Frontal cortex (tissue), 3 donors: ENCODE measurements at regions not wholly inside any gene's neighbourhood (a gene's known extent, or its start where the extent isn't known, plus 50 kb on each side); places are given as distances from the start of the nearest gene placed in this dataset.
"Not testable (repeated sequence)": the region's sequence is repeated elsewhere in the genome, so short reads cannot be mapped to it uniquely, and the experiment has no call there.

Experiments used
- DNase-seq, 2 donors: peaks; one replicate each; pipeline ENCODE4 v3.0.0; 2012; ENCODE audit warnings: low spot score in 2 of 2
- FAIRE-seq: peaks from 2 replicates; lab custom pipeline; 2012; peaks lifted over from hg19 to GRCh38; lab: Jason Lieb, UNC
- donor health status: control.
- donor health status: control.
- donor health status: control.

DNA sequence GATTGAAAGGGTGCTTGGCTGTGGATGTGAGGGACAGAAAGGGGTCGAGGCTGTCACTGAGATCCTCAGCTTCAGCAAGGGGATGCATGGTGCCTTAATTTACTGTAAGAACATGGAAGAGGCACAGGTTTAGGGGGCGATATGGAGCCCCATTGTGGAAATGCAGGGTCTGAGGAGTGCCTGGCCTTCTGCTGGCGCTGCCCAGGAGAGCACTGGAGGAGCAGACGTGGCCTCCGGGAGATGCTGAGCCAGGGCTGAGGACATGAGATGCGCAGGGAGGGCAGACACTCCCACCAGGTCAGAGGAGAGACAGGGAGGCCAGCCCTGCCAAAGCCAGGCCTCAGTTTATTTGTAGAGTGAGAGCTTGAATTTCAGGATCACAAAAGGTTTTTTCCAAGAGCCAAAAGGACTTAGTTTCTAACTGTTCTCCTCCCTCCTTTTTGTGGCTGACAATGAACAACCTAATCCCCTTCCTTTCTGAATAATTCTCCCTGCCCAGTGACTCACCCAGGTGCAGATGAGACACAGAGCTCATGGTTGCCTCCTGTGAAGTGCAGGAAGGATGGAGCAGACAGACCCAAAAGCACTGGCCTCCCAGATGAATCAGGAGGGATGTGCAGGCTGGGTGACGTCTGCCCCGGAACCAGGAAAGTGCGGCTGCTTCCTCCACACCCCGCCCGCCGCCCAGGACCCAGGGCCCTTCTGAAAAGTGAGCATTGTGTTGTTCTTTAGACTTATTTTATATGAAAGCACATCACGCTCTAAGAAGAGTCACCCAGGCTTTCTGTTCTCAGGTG, 73.0 kb upstream of the TMPRSS2 start:
- no peak for FAIRE-seq
- no peak for DNase-seq

DNA sequence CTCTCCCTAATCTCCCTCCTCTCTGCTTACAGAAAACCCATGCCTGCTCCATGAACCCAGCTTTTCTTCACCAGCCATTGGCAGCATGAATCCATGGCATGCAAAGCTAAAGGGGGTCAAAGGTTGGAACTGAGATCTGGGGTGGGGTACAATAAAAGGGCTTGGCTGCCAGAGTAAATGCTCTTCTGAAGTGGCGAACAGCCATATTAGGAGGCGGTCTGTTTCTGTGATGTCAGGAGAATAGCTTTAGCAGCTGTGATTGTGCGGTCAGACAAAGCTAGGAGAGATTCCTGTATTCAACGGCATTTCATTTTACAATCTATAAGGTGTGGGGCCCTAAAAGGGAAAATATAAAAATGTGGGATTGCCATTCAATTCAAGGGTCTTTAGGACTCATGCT, 71.7 kb upstream of the TMPRSS2 start:
- no peak for DNase-seq
- FAIRE-seq, result no peak

DNA sequence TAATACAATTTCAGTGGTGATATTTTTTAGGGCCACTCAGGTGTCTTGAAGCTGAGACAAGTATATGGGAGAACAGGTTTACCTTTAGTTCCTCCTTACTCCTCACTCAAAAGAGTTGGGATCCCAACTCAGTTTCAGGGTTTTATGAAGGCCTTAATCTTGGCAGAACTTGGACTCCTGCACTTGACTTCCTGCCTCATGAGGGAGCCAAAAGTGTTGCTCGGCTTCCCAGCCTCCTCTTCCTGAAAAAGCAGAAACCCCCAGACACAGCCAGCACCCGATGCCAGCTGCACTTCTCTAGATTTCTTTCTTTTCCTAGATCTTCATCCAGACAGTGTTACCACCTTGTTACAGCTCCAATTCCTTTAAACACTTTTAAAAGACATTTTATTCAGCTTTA, 70.8 kb upstream of the TMPRSS2 start:
- DNase-seq, result no peak
- FAIRE-seq, result no peak

DNA sequence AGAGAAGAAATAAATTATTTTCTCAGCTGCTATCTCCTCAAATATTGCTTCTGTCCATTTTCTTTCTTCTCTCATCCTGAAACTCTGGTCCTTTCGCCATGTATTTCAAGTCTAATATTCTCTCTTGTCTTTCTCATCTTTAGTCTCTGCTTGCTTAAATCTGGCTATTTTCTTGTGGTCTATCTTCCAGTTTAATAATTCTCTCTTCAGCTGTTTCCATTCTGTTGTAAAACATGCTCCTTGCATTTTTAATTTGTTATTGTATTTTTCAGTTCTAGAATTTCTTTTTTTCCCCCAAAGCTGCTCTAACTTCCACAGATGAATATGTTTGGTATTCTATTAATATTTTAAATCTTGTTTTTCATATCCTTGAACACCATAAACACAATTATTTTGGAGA, 70.1 kb upstream of the TMPRSS2 start:
- DNase-seq, result no peak
- FAIRE-seq, result no peak

DNA sequence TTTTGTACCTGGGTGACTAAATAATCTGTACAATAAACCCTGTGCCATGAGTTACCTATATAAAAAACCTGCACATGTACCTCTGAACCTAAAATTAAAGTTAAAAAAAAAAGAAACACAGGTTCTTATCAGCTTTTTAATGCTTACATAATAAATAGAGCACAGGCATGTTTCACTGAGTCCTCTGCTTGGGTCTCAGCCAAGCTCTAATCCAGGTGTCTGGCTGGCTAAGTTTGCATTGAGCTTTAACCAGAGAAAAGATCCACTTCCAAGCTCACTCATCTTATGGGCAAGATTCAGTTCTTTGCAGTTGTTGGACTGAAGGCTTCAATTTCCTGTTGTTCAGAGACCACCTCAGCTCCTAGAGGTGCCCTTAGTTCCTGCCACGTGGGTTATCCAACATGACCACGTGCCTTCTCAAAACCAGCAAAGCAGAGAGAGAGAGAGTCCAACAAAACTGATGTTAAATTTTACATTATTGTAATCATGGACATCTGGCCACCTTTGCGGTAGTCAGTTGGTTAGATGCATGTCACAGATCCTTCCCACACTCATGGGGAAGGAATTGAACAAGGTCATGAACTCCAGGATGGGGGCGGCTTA, 68.2 kb upstream of the TMPRSS2 start:
- DNase-seq (no peak), FAIRE-seq (no peak)

- no peak for FAIRE-seq
- DNase-seq, result no peak
Observed at GRCh38 chr21:41573902-41574690, 66.1 kb upstream of the TMPRSS2 start.

- DNase-seq (no peak), FAIRE-seq (no peak)
Observed at GRCh38 chr21:41571938-41572510, 64.1 kb upstream of the TMPRSS2 start.

DNA sequence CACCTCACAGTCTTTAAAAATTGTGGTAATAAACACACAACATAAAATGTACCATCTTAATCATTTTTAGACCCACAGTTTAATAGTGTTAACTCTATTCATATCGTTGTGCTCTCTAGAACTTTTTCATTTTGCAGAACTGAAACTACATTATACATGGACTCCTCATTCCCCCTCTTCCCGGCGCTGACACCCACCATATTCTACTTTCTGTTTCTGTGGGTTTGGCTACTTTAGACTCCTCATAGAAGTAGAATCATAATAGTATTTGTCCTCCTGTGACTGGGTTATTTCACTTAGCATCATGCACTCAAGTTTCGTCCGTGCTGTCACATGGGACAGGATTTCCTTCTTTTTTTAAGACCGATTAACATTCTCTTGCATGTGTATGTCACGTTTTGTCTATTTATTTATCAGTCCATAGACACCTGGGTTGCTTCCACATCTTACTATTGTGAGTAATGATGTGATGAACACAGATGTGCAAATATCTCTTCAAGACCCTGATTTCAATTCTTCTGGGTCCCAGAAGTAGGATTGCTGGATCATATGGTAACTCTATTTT, 62.9 kb upstream of the TMPRSS2 start:
- no peak for DNase-seq
- no peak for FAIRE-seq

- FAIRE-seq, result no peak
Observed at GRCh38 chr21:41568606-41569385, 60.8 kb upstream of the TMPRSS2 start.

GRCh38 chr21:41567901-41568510, 60.0 kb upstream of the TMPRSS2 start:
- DNase-seq (no peak), FAIRE-seq (no peak)

More at GRCh38 chr21:41568606-41569385, 60.8 kb upstream of the TMPRSS2 start:
- DNase-seq, result no peak

GRCh38 chr21:41567237-41567636, 59.3 kb upstream of the TMPRSS2 start:
- not testable (repeated sequence) for DNase-seq, FAIRE-seq

GRCh38 chr21:41566500-41567014, 58.6 kb upstream of the TMPRSS2 start:
- FAIRE-seq, result no peak
- DNase-seq, result no peak

DNA sequence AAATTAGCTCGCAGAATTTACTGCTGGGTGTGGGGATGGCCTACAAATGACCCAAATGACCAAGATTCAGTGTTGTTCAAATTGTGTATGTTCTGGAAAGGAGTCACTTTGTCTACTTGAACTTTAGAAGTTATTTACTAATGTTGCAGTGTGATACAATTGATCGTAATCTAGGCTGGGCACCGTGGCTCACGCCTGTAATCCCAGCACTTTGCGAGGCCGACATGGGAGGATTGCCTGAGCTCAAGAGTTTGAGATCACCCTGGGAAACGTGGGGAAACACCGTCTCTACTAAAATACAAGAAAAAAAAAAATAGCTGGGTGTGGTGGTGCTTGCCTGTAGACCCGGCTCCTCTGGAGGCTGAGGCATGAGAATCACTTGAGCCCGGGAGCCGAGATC, 57.6 kb upstream of the TMPRSS2 start:
- FAIRE-seq (no peak), DNase-seq (no peak)

DNA sequence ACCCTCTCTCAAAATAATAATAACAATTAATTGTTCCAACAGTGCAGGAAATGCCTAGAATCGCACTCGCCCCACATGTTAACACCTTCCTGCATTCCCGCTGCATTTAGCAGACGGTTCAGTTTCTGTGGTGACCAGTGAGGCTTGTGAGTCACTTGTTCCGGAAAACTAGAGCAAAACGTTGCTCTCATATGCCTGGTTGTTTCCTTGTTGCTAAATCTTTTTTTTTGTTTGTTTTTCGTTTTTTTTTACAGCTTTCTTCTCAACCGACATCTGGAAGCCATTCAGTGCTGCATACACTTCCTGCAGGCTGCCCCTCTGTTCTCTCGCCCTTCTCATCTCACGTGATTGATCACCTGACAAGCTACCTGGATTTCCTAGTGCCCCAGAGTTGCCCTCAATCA, 56.9 kb upstream of the TMPRSS2 start:
- DNase-seq, result no peak
- no peak for FAIRE-seq

DNA sequence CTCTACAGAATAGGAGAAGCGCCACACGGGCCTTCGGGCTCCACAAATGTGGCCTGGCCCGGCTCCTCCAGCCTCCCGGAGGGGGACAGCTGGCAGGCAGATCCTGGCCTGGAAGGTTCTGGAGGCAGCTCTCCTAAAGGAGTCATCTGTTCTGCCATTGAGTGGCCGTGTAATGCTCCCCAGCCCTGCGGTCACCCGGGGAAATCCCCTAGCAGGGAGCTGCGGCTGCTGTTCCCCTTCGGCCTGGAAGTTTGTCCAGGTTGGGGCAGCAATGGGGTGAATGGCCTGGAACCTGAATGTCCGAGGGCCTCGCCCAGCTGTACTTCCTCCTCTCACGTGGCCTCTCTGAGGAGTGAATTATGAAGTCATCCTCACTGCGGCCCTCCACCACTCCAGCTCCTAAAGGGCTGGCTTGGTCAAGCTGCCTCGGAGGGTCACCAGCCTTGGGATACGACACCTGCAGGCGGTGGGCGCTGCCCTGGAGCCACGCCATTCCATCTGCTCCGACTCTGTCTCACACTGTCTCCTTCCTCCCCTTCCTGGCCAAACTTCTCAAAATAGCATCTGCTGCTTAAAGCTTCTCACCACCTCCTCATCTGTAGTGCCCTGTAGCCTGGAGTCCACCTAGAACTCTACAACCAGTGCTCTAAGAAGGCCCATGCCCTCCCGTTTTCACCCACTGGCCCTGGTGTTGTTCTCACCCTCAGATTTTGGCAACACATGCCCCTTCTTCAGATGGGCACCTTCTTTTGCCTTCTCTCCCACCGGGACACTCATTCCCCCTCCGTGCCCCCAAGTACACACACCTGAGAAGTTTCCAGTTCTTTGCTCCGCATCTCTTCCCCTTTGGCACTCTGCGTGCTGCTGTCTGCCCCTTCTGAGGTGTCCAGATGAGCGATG, 54.4 kb upstream of the TMPRSS2 start:
- FAIRE-seq (no peak), DNase-seq (no peak)

- FAIRE-seq, result no peak
- no peak for DNase-seq
Observed at GRCh38 chr21:41561701-41562100, 53.7 kb upstream of the TMPRSS2 start.

DNA sequence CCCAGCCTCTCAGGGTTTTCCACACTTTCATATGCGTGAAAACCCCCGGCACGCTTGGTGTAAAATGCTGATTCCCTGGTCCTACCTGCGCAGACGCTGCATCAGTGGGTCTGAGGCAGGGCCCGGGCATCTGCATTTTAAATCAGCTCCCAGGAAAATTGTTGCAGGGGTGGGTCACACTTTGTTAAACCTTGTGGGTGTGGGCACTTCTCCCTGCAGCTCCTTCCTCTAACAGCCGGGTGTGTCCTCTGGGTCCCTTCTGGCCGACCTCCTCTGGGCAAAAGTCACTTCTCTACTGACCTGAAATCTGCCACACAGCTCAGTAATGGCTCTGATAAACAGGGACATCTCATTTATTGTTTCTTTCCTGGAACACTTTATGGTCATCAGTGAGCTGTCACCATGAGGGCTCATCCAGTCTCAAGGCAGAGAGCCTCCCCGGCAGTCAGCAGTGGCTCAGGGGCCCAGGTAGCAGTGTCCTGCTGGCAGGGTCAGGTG, 52.8 kb upstream of the TMPRSS2 start:
- FAIRE-seq (no peak), DNase-seq (no peak)
